HepG2 (cell line): ENCODE measurements at regions not wholly inside any gene's neighbourhood (a gene's known extent, or its start where the extent isn't known, plus 50 kb on each side); places are given as distances from the start of the nearest gene placed in this dataset.

Experiments used
- ATAC-seq: fragments of 200-7000 bp; cut with Tn5 transposase; 3 replicates; pipeline ENCODE4 v1.9.1; 2020; ENCODE audit warnings: mild to moderate bottlenecking, moderate library complexity
- BruUV-seq: library from RNA; stranded (reverse); fragments of 400-500 nt; replicated peaks from 2 replicates; lab custom pipeline; 2021; lab: Mats Ljungman, UMichigan
- CTCF ChIA-PET: fragments of 300-600 bp; formaldehyde crosslinking; extraction: SDS; loops from one replicate; lab custom pipeline; 2021; ENCODE audit warnings: low total read pairs, inconsistent platforms, low intra/inter-chr PET ratio; lab: Yijun Ruan, JAX
- POLR2A ChIA-PET: fragments of 350-600 bp; sonication (Branson Sonifier 250); formaldehyde crosslinking; loops from one replicate; lab custom pipeline; 2020; ENCODE audit warnings: antibody characterized with exemption, inconsistent platforms; lab: Yijun Ruan, JAX
- DNase-seq: peaks from one replicate; pipeline ENCODE4 v3.0.0-alpha.2; 2015; ENCODE audit warnings: low spot score
- FAIRE-seq: peaks from 3 replicates; lab custom pipeline; 2011; peaks lifted over from hg19 to GRCh38; lab: Jason Lieb, UNC
- H2AFZ ChIP-seq: one replicate; pipeline ENCODE4 v1.6.1; 2011; ENCODE audit warnings: low read length, inconsistent platforms
- H3K27ac ChIP-seq: fragments of 300-600 bp; 3 replicates; pipeline ENCODE4 v1.8.0; 2011; ENCODE audit warnings: mixed run types, mild to moderate bottlenecking, mixed read lengths, low read length, inconsistent platforms; ENCODE audit not compliant: insufficient read depth; ENCODE audit errors: extremely low read length
- H3K27me3 ChIP-seq, 2 experiments: fragments of 200-600 bp in 1 of 2; 2 replicates in 1 of 2; 3 replicates in 1 of 2; pipeline versions ENCODE4 v1.6.0 to v1.8.0; 2011; ENCODE audit warnings: low read length in 2 of 2, mild to moderate bottlenecking in 2 of 2, moderate library complexity in 2 of 2, inconsistent platforms in 1 of 2; ENCODE audit not compliant: insufficient read depth in 2 of 2, control insufficient read depth in 1 of 2
- H3K36me3 ChIP-seq, 2 experiments: fragments of 200-600 bp in 1 of 2; replicated peaks in 1 of 2; 2 replicates in 1 of 2; 3 replicates in 1 of 2; pipeline versions ENCODE4 v1.5.1 to v1.8.0; 2011; ENCODE audit warnings: low read length in 2 of 2, inconsistent platforms in 1 of 2; ENCODE audit not compliant: insufficient read depth in 2 of 2, control insufficient read depth in 1 of 2
- H3K4me1 ChIP-seq: 2 replicates; pipeline ENCODE4 v1.5.1; 2012; ENCODE audit warnings: low read length, inconsistent platforms; ENCODE audit not compliant: insufficient read depth
- H3K4me2 ChIP-seq: 2 replicates; pipeline ENCODE4 v1.6.0; 2011; ENCODE audit warnings: low read depth, low read length, inconsistent platforms
- H3K4me3 ChIP-seq, 3 experiments: fragments of 200-600 bp in 1 of 3; sonication (generic), shearing (Covaris generic) in 1 of 3; replicated peaks in 1 of 3; 2 replicates each; pipeline ENCODE4 v1.5.1; 2011 to 2016; ENCODE audit warnings: low read length in 3 of 3, inconsistent platforms in 2 of 3, low read depth in 2 of 3, mild to moderate bottlenecking in 2 of 3, control low read depth in 1 of 3, mixed read lengths in 1 of 3; ENCODE audit not compliant: insufficient read depth in 1 of 3
- H3K79me2 ChIP-seq: one replicate; pipeline ENCODE4 v1.6.1; 2011; ENCODE audit warnings: low read length, inconsistent platforms; ENCODE audit not compliant: insufficient read depth
- H3K9ac ChIP-seq: 2 replicates; pipeline ENCODE4 v1.6.0; 2011; ENCODE audit warnings: mild to moderate bottlenecking, low read depth, low read length, inconsistent platforms; ENCODE audit not compliant: insufficient read depth
- H3K9me3 ChIP-seq: 2 replicates; pipeline ENCODE4 v1.5.1; 2012; ENCODE audit warnings: mild to moderate bottlenecking, low read length
- H4K20me1 ChIP-seq: 2 replicates; pipeline ENCODE4 v1.6.0; 2011; ENCODE audit warnings: inconsistent platforms, mild to moderate bottlenecking, low read length, moderate library complexity; ENCODE audit not compliant: insufficient read depth
- HMG20A ChIP-seq: IDR thresholded peaks from 2 replicates; pipeline ENCODE4 v1.6.1; 2016; ENCODE audit warnings: borderline replicate concordance
- TRIM24 ChIP-seq: sonication (generic); formaldehyde crosslinking; IDR thresholded peaks from 2 replicates; pipeline ENCODE4 v1.8.0; 2022; ENCODE audit warnings: mild to moderate bottlenecking, missing genetic modification reagents
- ZEB1 ChIP-seq: IDR thresholded peaks from 2 replicates; pipeline ENCODE4 v1.6.1; 2012; ENCODE audit warnings: mild to moderate bottlenecking, low read depth, inconsistent platforms; ENCODE audit not compliant: insufficient replicate concordance
- ZNF552 ChIP-seq: sonication (generic); formaldehyde crosslinking; IDR thresholded peaks from 2 replicates; pipeline ENCODE4 v1.9.0; 2022; ENCODE audit warnings: missing genetic modification reagents, mild to moderate bottlenecking, borderline replicate concordance
- WGBS: methylation state at CpG from one replicate; pipeline ENCODE4 v1.1.6; 2017; ENCODE audit warnings: low lambda C conversion rate; 5-methylcytosine and 5-hydroxymethylcytosine counted together
- in situ Hi-C: cut with HindIII; loops from 2 replicates; pipeline ENCODE4 v1.10.0; 2017; ENCODE audit warnings: low pct_unique_long_range_greater_than_20kb; ENCODE audit not compliant: extremely low pct_ligation_motif_present
- intact Hi-C: fragments of 100-400 bp; cut with micrococcal nuclease; formaldehyde crosslinking; loops from one replicate; pipeline ENCODE4 v1.10.0; 2022; ENCODE audit not compliant: unreplicated experiment
- TF ChIP-seq, protein P1 (sequence below): sonication (generic); formaldehyde crosslinking; IDR thresholded peaks from 2 replicates; pipeline ENCODE4 v1.5.0; 2020; ENCODE audit warnings: missing genetic modification reagents
- TF ChIP-seq, protein P2 (sequence below): sonication (generic); formaldehyde crosslinking; IDR thresholded peaks from 2 replicates; pipeline ENCODE4 v1.4.0; 2020; ENCODE audit warnings: mild to moderate bottlenecking, missing genetic modification reagents
- TF ChIP-seq, protein P3 (sequence below): IDR thresholded peaks from 2 replicates; pipeline ENCODE4 v1.6.1; 2016; ENCODE audit warnings: missing compliant biosample characterization, missing genetic modification reagents, borderline replicate concordance
- TF ChIP-seq, protein P4 (sequence below): sonication (generic); formaldehyde crosslinking; IDR thresholded peaks from 2 replicates; pipeline ENCODE4 v1.4.0; 2020; ENCODE audit warnings: low read depth, mild to moderate bottlenecking, missing genetic modification reagents

DNA sequence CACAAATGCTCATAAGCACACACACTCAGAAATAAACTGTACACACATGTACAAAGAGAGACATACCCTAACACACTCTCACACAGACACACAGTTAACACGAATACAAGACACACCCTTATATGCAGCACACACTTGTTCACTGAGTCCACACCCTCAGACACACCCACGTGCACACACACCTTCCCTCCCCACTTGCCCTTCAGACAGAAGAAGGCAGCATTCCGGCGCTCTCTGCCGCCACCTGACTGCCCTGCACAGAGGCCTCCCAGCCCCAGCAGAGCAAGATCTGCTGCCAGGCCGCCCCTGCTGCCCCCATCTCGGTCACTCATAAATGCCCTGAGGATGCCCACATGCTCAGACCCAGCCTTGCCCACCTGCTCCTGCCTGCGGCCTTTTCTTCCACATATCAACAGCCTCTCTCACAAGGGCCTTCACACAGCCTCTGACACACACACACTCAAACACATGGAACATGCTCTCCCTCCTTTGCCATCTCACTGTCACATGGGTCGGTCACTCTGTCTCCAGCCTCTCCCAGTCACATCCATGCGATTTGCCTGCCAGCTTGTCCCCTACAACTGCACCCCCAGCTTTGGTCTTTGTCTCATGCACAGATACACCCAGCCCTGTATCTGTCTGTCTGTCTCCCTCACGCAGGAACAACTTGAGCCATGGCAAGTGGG lies 71.1 kb downstream of the EPHB3 start:
- Histone ChIP-seq H3K79me2 (no peaks in the 10 kb centered on the region), H3K4me2 (no peak overlapping the region), H2AFZ (no peak overlapping the region), H3K27ac (no peak overlapping the region), H3K9me3 (no peaks in the 10 kb centered on the region), H3K4me1 (no peaks in the 10 kb centered on the region), H3K4me3 (no peak overlapping the region), H3K36me3 (no peaks in the 10 kb centered on the region), H4K20me1 (no peaks in the 10 kb centered on the region), H3K27me3 (peaks cover 11 to 88% of the 10 kb centered on the region in 2 experiments), H3K9ac (no peak overlapping the region)
- WGBS: 25% methylated on average over 11 of the region's 11 CpGs
- CTCF ChIA-PET: no interaction called here
- FAIRE-seq: no peak
- no peak for ATAC-seq
- in situ Hi-C loops (no loop called here), intact Hi-C loops (no loop called here)
- POLR2A ChIA-PET: no interaction called here
- no TSS peak for BruUV-seq
- no peak for DNase-seq
- TF ChIP-seq, protein P1, sequence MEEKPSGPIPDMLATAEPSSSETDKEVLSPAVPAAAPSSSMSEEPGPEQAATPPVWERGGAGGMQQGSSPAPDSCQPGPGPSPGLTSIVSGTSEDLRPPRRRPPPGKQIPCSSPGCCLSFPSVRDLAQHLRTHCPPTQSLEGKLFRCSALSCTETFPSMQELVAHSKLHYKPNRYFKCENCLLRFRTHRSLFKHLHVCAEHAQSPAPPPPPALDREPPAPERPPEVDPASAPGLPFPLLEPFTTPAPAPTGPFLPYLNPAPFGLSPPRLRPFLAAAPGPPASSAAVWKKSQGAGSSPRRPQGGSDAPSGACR (CRISPR knock-in tag): no peak
- TF ChIP-seq, protein P2, sequence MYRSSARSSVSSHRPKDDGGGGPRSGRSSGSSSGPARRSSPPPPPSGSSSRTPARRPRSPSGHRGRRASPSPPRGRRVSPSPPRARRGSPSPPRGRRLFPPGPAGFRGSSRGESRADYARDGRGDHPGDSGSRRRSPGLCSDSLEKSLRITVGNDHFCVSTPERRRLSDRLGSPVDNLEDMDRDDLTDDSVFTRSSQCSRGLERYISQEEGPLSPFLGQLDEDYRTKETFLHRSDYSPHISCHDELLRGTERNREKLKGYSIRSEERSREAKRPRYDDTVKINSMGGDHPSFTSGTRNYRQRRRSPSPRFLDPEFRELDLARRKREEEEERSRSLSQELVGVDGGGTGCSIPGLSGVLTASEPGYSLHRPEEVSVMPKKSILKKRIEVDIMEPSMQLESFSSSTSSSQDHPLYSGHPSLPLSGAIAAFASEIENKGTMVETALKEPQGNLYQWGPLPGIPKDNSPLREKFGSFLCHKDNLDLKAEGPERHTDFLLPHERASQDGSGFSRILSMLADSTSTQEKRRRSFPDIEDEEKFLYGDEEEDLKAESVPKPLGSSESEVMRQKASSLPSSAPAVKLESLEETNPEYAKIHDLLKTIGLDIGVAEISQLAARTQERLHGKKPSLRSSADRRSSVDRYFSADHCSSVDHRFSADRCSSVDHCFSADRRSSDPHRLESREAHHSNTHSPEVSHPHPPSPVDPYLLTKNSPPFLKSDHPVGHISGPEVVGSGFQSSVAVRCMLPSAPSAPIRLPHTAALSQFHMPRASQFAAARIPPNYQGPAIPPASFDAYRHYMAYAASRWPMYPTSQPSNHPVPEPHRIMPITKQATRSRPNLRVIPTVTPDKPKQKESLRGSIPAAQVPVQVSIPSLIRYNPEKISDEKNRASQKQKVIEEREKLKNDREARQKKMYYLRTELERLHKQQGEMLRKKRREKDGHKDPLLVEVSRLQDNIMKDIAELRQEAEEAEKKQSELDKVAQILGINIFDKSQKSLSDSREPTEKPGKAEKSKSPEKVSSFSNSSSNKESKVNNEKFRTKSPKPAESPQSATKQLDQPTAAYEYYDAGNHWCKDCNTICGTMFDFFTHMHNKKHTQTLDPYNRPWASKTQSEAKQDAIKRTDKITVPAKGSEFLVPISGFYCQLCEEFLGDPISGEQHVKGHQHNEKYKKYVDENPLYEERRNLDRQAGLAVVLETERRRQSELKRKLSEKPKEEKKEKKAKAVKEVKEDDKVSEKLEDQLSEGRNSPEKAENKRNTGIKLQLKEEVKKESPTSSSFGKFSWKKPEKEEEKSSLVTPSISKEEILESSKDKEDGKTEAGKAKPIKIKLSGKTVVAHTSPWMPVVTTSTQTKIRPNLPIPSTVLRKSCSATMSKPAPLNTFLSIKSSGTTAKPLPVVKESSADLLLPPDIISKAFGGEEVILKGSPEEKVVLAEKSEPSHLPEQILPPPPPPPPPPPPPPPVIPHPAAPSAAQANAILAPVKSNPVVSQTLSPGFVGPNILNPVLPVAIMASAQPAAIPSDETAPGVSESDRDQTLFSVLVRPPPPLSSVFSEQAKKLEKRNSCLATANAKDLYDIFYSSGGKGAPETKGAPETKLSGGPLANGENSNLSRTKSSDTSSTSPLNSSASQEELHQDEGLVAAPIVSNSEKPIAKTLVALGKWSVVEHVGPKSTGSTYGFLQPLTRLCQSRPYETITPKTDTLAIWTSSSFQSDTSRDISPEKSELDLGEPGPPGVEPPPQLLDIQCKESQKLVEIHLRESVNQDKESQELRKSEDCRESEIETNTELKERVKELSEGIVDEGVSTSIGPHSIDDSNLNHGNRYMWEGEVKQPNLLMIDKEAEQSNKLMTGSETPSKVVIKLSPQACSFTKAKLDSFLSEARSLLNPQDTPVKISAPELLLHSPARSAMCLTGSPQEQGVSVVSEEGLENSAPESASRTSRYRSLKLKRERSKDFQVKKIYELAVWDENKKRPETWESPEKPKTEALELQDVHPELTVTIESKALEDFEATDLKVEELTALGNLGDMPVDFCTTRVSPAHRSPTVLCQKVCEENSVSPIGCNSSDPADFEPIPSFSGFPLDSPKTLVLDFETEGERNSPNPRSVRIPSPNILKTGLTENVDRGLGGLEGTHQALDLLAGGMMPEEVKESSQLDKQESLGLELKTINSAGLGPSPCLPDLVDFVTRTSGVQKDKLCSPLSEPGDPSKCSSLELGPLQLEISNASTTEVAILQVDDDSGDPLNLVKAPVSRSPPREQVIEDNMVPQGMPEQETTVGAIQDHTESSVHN: no peak
- TF ChIP-seq HMG20A (CRISPR knock-in tag): no peak
- TF ChIP-seq, protein P3, sequence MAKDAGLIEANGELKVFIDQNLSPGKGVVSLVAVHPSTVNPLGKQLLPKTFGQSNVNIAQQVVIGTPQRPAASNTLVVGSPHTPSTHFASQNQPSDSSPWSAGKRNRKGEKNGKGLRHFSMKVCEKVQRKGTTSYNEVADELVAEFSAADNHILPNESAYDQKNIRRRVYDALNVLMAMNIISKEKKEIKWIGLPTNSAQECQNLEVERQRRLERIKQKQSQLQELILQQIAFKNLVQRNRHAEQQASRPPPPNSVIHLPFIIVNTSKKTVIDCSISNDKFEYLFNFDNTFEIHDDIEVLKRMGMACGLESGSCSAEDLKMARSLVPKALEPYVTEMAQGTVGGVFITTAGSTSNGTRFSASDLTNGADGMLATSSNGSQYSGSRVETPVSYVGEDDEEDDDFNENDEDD (CRISPR knock-in tag): no peak
- TF ChIP-seq, protein P4, sequence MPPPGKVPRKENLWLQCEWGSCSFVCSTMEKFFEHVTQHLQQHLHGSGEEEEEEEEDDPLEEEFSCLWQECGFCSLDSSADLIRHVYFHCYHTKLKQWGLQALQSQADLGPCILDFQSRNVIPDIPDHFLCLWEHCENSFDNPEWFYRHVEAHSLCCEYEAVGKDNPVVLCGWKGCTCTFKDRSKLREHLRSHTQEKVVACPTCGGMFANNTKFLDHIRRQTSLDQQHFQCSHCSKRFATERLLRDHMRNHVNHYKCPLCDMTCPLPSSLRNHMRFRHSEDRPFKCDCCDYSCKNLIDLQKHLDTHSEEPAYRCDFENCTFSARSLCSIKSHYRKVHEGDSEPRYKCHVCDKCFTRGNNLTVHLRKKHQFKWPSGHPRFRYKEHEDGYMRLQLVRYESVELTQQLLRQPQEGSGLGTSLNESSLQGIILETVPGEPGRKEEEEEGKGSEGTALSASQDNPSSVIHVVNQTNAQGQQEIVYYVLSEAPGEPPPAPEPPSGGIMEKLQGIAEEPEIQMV (CRISPR knock-in tag): no peak
- no peak for TF ChIP-seq ZNF552 (CRISPR knock-in tag)
- TF ChIP-seq TRIM24 (CRISPR knock-in tag): no peak
- no peak for TF ChIP-seq ZEB1
